ENCODE measurements at regions not wholly inside any gene's neighbourhood (a gene's known extent, or its start where the extent isn't known, plus 50 kb on each side); places are given as distances from the start of the nearest gene placed in this dataset.
"Not testable (repeated sequence)": the region's sequence is repeated elsewhere in the genome, so short reads cannot be mapped to it uniquely, and the experiment has no call there.

DNA sequence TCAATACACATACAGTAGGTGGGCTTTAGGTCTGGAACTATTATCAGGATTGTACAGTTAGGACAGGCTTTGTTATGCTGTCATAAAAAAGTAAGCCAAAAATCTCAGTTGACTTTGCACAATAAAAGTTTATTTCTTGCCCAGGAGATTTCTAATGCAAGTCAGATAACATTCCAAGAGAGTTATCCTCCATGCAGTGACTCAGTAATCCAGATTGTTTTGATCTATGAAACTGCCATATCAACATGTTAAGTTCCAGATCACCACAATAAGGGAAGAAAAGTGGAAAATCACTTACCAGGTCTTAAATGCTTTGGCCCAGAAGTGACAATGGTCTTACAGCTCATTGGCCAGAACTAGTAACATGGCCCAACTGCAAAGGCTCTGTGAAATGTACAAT, 636.2 kb upstream of the KLF12 start:
- DNase-seq: peak; percentile 88

GRCh38 chr13:74769333-74769732, 635.1 kb upstream of the KLF12 start:
- DNase-seq: no peak

DNA sequence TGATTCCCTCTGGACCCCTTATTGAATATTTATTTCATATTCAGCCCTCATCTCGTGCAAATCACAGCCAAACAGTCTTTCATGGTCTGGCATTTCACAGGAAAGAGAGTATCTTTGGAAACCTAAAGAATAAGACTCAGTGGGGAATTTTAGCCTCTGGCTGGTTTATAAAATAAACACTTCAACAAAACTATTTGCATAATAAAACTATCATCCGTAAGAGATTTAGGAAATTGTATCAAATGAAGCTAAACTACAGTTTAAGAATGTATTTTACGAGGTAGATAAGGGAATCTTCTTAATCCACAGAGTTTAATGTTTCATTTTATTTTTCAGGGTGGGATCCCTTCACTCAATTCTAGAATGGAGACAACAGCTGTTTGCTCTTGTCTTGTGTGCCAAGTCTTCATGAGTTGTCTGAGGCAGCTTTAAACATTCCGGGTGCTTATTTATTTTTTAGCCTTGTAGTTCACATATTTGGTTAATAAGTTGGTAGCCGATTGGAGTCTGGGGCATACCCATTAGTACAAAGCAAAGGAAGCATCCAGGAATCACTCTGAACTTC, 634.4 kb upstream of the KLF12 start:
- no peak for DNase-seq

- peak; percentile 17 for DNase-seq
Observed at GRCh38 chr13:74767050-74767449, 632.8 kb upstream of the KLF12 start.

DNA sequence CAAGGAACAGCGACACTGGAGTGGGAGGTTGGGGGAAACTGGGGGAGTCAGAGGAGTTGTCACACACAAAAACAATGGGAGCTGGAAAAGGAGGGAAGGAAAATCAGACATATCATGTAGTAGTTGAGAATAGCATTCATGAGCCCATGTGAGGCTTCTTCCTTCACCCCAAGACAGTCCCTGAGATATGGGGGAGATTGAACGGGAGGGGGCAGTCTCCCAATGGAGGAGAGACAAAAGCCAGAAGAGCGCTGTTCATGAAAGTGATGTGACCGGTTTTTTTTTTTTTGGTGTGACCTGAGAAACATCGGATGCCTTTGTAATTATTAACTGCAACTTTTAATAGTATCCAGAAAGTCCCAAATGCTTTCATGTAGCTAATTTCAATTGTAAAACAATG, 631.8 kb upstream of the KLF12 start:
- no peak for DNase-seq

GRCh38 chr13:74761801-74762757, 627.9 kb upstream of the KLF12 start:
- no peak for DNase-seq

GRCh38 chr13:74758188-74758587, 624.0 kb upstream of the KLF12 start:
- no peak for DNase-seq

DNA sequence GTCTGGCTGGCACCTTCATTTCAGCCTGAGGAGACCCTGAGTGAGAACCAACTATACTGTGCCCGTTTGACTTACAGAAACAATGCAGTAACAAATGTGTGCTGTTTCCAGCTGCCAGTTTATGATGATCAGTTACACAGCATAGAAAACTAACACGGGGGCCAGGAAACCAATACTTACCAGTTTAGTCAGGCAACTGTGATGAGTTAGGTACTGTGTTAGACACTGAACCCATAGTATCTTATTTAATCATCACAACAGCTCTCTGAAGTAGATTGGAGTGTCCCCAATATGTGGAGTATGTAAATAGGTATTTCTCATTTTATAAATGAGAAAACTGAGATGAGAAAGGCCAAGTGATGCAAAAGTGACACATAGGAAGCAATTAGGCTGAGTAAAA, 620.9 kb upstream of the KLF12 start:
- DNase-seq: no peak

GRCh38 chr13:74751739-74752138, 617.5 kb upstream of the KLF12 start:
- no peak for DNase-seq

GRCh38 chr13:74747186-74747955, 613.2 kb upstream of the KLF12 start:
- DNase-seq: no peak

DNA sequence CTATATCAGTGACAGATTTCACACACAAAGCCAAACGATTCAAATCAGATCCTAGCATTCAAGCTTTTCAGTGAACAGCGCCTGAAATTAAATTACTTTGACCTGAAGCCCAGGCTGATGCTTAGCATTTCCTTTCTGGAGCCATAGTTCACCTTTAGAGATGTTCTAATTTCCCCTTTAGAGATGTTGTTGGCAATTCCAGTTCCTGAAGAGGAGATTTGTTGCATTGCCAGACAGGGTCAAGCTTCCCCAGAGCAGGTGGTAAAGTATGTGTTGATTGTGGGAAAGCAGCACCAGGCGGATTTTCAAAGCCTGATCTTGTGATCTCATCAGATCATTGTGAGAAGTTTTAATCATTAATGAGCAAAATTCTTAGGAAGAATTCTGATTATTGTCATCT, 609.8 kb upstream of the KLF12 start:
- DNase-seq: no peak

- no peak for DNase-seq
Observed at GRCh38 chr13:74741732-74742131, 607.5 kb upstream of the KLF12 start.

GRCh38 chr13:74732736-74733385, 598.7 kb upstream of the KLF12 start:
- DNase-seq: no peak

DNA sequence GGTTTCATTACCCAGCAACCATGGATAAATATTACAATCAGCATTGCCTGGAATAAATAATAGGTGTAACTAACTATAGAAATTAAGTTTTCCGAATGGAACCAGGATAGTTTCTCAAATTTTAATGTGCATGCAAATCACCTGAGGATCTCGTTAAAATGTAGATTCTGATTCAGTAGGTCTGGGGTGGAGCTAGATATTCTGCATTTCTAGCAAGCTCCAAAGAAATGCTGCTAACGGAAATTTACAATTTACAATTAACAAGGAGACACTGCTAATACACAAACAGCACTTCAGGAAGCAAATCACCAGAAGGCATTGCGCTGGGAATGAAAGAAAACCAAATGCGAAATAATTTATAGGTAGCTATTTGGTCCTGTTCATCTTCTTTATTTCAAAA, 597.5 kb upstream of the KLF12 start:
- DNase-seq: no peak

- no peak for DNase-seq
Observed at GRCh38 chr13:74730556-74731331, 596.5 kb upstream of the KLF12 start.

- DNase-seq: no peak
Observed at GRCh38 chr13:74726206-74726605, 592.0 kb upstream of the KLF12 start.

DNA sequence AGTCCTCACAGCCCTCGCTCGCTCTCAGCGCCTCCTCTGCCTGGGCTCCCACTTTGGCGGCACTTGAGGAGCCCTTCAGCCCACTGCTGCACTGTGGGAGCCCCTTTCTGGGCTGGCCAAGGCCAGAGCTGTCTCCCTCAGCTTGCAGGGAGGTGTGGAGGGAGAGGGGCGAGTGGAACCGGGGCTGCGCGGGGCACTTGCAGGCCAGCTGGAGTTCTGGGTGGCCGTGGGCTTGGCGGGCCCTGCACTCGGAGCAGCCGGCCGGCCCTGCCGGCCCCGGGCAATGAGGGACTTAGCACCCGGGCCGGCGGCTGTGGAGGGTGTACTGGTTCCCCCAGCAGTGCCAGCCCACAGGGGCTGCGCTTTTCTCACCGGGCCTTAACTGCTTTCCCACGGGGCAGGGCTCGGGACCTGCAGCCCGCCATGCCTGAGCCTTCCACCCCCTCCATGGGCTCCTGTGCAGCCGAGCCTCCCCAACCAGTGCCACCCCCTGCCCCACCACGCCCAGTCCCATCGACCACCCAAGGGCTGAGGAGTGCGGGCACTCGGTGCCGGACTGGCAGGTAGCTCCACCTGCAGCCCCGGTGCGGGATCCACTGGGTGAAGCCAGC, 584.1 kb upstream of the KLF12 start:
- not testable (repeated sequence) for DNase-seq

- DNase-seq: no peak
Observed at GRCh38 chr13:74715718-74716117, 581.5 kb upstream of the KLF12 start.

GRCh38 chr13:74710006-74710405, 575.8 kb upstream of the KLF12 start:
- no peak for DNase-seq

GRCh38 chr13:74709226-74709625, 575.0 kb upstream of the KLF12 start:
- no peak for DNase-seq

- no peak for DNase-seq
Observed at GRCh38 chr13:74708629-74709028, 574.4 kb upstream of the KLF12 start.

DNA sequence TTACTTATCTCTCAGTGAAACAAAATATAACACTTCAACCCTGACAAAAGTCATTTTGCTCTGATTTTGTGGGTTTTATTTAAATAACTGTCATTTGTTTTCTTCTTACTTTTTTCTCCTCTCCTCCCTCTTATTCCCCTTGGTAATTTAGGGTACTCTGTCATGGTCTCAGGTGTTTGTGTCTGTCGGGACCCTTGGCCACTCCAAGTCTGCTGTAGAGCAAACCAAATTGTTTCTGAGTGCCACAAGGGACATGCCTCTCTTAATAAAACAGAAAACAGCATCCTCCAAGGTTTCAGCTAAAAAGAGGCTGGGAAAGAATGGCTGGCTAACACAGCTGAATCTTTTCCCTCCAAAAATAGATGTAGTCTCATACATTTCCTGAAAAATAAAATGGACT, 573.1 kb upstream of the KLF12 start:
- no peak for DNase-seq
